ENCODE measurements at regions not wholly inside any gene's neighbourhood (a gene's known extent, or its start where the extent isn't known, plus 50 kb on each side); places are given as distances from the start of the nearest gene placed in this dataset.

DNA sequence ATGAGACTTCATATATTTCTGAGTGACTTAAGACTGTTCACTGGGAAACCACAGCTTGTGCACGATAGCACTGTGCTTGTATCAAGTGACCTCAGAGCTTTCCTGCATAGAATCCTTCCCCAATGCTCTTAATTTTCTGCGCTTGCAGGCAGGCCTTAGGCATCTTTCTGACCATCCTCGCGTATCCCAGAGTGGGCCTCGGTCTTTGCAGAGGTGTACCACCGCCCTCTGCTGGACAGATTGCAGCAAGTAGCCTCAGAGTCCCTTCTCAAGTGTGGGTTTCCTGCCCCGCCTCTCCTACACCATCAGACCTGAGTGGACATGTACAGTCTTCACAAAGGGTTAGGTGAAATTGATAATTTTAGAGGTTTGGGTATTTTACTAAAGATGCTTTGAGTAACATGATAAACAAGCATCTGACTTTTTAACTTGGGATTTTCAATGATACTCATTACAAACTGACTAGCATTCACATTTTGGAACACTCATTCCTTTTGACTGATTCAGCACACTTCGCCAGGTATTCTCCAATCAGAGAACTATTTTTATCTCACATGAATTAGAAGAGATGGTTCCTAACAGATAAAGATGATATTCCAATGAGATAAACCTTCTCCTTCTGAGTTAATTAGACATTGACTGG lies 246.5 kb upstream of the USP25 start (continued):
- TF ChIP-seq ZBTB37 (CRISPR knock-in tag; IDR thresholded peaks at IDR 0.05) (no peak), ZBTB33 (CRISPR knock-in tag; IDR thresholded peaks at IDR 0.05) (peak; percentile 62; the same call in 1 of the 2 replicates), MTA1 (CRISPR knock-in tag; IDR thresholded peaks at IDR 0.05; ENCODE audit: borderline replicate concordance) (no peak), SMAD3 (CRISPR knock-in tag; IDR thresholded peaks at IDR 0.05) (peak; percentile 65; the same call in 1 of the 2 replicates), ZNF253 (CRISPR knock-in tag; IDR thresholded peaks at IDR 0.05; ENCODE audit: borderline replicate concordance) (no peak), CCDC6 (CRISPR knock-in tag; IDR thresholded peaks at IDR 0.05) (no peak), PCBP1 (IDR thresholded peaks at IDR 0.05; ENCODE audit: borderline replicate concordance, low read depth, low read length) (no peak), DNMT3B (CRISPR knock-in tag; conservative IDR thresholded peaks at IDR 0.05) (no peak), YY1 (IDR thresholded peaks at IDR 0.05; ENCODE audit: insufficient read depth, insufficient replicate concordance, low read depth, low read length) (peak; percentile 32), NKX3-1 (CRISPR knock-in tag; IDR thresholded peaks at IDR 0.05) (no peak), NFKBIZ (CRISPR knock-in tag; IDR thresholded peaks at IDR 0.05) (no peak), DMTF1 (CRISPR knock-in tag; IDR thresholded peaks at IDR 0.05) (no peak), KLF6 (CRISPR knock-in tag; IDR thresholded peaks at IDR 0.05) (no peak), RFX1 (IDR thresholded peaks at IDR 0.05) (no peak), ZNF549 (CRISPR knock-in tag; IDR thresholded peaks at IDR 0.05) (no peak), ZNF512 (CRISPR knock-in tag; IDR thresholded peaks at IDR 0.05) (no peak), MED13 (CRISPR knock-in tag; IDR thresholded peaks at IDR 0.05) (no peak)
- TF ChIP-seq, protein P1, sequence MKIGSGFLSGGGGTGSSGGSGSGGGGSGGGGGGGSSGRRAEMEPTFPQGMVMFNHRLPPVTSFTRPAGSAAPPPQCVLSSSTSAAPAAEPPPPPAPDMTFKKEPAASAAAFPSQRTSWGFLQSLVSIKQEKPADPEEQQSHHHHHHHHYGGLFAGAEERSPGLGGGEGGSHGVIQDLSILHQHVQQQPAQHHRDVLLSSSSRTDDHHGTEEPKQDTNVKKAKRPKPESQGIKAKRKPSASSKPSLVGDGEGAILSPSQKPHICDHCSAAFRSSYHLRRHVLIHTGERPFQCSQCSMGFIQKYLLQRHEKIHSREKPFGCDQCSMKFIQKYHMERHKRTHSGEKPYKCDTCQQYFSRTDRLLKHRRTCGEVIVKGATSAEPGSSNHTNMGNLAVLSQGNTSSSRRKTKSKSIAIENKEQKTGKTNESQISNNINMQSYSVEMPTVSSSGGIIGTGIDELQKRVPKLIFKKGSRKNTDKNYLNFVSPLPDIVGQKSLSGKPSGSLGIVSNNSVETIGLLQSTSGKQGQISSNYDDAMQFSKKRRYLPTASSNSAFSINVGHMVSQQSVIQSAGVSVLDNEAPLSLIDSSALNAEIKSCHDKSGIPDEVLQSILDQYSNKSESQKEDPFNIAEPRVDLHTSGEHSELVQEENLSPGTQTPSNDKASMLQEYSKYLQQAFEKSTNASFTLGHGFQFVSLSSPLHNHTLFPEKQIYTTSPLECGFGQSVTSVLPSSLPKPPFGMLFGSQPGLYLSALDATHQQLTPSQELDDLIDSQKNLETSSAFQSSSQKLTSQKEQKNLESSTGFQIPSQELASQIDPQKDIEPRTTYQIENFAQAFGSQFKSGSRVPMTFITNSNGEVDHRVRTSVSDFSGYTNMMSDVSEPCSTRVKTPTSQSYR (CRISPR knock-in tag; IDR thresholded peaks at IDR 0.05; ENCODE audit: borderline replicate concordance) = no peak
- TF ChIP-seq, protein P2, sequence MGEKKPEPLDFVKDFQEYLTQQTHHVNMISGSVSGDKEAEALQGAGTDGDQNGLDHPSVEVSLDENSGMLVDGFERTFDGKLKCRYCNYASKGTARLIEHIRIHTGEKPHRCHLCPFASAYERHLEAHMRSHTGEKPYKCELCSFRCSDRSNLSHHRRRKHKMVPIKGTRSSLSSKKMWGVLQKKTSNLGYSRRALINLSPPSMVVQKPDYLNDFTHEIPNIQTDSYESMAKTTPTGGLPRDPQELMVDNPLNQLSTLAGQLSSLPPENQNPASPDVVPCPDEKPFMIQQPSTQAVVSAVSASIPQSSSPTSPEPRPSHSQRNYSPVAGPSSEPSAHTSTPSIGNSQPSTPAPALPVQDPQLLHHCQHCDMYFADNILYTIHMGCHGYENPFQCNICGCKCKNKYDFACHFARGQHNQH (CRISPR knock-in tag; IDR thresholded peaks at IDR 0.05) = peak; percentile 36; the same call in 1 of the 2 replicates
